ENCODE measurements at regions not wholly inside any gene's neighbourhood (a gene's known extent, or its start where the extent isn't known, plus 50 kb on each side); places are given as distances from the start of the nearest gene placed in this dataset.

DNA sequence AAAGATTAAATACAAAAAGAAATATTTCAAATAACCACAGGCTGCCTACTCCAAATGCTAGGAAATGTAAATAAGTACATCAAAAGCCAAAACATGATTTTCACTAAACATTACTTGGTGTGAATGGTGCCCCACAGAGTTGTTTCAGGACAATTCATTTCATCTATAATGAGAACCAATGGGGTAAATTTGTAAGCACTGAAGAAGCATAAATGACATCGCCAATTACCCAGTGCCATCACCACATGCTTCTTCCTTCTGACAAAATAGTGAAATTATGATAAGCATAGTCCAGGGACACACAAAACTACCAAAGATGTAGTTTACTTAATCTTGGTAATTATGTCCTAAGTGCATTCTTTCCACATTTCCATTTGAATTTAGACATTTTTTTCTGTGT lies 510.4 kb upstream of the TYRP1 start:
- TF ChIP-seq, protein P1, sequence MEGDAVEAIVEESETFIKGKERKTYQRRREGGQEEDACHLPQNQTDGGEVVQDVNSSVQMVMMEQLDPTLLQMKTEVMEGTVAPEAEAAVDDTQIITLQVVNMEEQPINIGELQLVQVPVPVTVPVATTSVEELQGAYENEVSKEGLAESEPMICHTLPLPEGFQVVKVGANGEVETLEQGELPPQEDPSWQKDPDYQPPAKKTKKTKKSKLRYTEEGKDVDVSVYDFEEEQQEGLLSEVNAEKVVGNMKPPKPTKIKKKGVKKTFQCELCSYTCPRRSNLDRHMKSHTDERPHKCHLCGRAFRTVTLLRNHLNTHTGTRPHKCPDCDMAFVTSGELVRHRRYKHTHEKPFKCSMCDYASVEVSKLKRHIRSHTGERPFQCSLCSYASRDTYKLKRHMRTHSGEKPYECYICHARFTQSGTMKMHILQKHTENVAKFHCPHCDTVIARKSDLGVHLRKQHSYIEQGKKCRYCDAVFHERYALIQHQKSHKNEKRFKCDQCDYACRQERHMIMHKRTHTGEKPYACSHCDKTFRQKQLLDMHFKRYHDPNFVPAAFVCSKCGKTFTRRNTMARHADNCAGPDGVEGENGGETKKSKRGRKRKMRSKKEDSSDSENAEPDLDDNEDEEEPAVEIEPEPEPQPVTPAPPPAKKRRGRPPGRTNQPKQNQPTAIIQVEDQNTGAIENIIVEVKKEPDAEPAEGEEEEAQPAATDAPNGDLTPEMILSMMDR (conservative IDR thresholded peaks at IDR 0.05) = no peak
- no peak overlapping the region for H3K27ac ChIP-seq

DNA sequence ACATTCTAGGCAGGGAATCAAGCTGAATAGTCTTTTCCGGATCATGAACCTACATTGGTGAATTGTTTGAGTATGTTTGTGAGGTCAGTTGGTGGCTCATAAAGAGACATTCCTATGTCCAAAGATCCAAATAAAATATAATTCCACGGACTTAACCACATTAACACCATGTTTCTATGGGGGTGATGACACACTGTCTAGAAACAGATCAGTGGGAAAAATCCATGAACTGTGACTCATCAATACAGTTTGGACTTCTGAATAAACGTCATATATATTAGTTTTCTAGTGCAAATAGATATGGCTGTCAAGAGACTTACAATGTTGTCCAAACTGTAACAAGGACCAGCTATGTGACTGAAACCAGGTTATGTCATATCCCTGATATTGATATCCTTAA lies 509.9 kb upstream of the TYRP1 start:
- no peak overlapping the region for H3K27ac ChIP-seq
- TF ChIP-seq, protein P1 (conservative IDR thresholded peaks at IDR 0.05) = no peak

DNA sequence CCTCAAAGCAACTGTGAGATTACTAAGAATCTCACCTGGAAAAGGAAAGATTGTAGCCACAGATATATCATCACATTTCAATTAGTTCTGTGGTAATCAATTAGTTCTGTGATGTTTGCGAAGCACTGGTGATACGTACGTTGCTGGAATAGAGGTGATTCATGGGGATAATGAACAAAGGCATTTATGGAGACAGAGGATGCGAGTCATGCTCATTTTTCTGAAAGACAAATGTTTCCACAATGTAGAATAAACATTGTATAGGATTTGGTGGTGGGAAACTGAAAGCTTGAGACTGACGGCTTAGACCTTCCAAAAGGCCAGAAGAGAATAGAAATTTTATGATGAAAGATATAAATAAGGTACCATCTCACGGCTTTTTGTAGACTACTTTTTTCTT lies 507.3 kb upstream of the TYRP1 start:
- no peak overlapping the region for H3K27ac ChIP-seq
- TF ChIP-seq, protein P1 (conservative IDR thresholded peaks at IDR 0.05) = no peak

DNA sequence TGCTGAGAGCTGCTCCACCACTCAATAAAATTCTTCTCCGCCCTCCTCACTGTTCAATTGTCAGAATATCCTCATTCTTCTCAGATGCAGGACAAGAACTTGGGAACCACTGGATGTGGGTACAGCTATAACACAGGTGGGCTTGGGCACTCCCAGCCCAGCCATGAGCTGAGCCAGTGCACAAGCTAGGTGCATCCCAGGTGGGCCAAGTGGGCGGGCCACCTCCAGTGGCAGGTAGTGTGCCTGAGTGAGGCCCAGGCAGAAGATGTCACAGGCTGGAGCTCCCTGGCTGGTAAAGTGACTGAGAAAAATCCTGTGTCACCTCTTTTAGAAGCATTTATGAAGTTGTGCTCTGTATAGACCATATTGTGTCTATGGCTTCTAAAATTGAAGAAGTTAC lies 501.6 kb upstream of the TYRP1 start:
- TF ChIP-seq, protein P1 (conservative IDR thresholded peaks at IDR 0.05) = no peak
- H3K27ac ChIP-seq = no peak overlapping the region

DNA sequence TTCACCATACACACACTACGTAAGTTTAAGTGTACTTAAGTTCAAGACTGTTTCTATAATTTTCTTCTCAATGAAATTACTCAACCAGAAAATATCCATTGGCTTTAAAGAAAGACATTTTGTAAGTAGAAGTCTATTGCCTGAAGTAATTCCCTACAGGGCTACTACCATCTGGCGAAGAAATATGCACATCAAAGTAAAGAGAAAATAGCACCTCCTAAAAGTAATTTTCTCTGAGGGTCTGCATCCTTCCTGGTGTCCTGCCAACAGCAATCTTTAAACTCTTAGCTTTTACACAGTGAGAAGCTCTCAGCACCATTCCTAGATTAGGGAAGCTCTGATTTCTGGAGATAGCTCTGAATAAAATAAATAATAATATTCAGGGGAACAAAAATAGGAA lies 498.5 kb upstream of the TYRP1 start:
- TF ChIP-seq, protein P1 (conservative IDR thresholded peaks at IDR 0.05) = no peak
- H3K27ac ChIP-seq = no peak overlapping the region

DNA sequence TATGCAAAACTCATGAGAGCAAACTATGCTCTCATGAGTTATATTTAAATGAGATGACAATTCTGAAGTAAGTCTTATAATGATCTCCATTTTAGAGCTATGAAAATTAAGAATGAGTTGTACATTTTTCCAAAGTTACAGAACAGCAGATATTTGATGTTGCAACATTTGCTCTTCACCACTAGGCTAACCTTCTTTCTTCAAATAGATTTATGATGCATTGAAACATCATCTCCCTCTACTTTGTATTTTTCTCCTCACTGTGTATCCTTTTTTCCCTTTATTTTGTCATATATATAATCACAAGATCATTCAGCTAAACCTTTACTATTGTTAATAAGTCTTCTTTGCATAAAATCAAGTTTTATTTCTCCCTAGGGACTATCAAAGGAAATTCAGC lies 497.7 kb upstream of the TYRP1 start:
- no peak overlapping the region for H3K27ac ChIP-seq
- TF ChIP-seq, protein P1 (conservative IDR thresholded peaks at IDR 0.05) = no peak

DNA sequence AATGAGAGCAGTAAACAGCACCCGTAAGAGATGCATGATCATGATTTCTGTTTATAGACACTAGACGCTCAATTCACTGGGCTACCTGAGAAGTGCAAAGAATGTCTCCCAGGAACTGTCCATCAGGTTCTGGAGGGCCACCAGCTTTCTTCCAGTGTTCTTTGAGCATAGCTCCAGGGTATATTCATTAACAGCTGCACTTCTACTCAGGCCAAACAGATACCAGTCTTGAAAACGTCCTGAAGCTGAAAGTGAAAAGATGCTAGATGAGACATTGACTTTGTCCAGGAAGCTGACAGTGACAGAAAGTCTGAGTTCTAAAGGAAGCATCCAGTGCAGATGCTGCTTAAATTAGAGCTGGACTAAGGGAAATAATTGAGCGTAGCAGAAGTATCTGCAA lies 488.7 kb upstream of the TYRP1 start:
- TF ChIP-seq, protein P1 (conservative IDR thresholded peaks at IDR 0.05) = no peak
- no peak overlapping the region for H3K27ac ChIP-seq

DNA sequence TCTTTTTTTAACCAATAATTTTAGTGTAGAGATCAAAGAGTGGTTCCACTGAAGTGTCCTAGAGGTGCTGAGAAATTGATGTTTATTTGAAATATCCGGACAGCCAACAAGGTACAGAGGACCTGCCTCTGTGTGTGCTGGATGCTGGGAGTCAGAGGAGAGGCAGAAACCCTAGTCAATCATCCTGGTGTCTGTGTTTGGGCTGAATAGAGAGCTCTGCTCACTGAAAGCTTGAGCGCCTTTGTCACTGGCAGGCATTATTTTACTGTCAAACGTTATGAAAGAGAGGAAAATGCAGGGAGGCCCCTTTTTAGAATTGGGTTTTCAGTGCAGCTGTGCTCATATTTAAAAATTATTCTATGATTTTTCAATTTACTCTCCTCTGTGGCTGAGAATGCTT lies 480.3 kb upstream of the TYRP1 start:
- H3K27ac ChIP-seq = no peak overlapping the region
- TF ChIP-seq, protein P1 (conservative IDR thresholded peaks at IDR 0.05) = no peak

Data from VCaP (cell line).